BJ (cell line): ENCODE measurements at regions not wholly inside any gene's neighbourhood (a gene's known extent, or its start where the extent isn't known, plus 50 kb on each side); places are given as distances from the start of the nearest gene placed in this dataset.
"Not testable (repeated sequence)": the region's sequence is repeated elsewhere in the genome, so short reads cannot be mapped to it uniquely, and the experiment has no call there.

Experiments
- CTCF ChIA-PET: fragments of 350-600 bp; formaldehyde crosslinking; extraction: SDS; loops from one replicate; lab custom pipeline; 2021; ENCODE audit warnings: antibody characterized with exemption, inconsistent platforms; lab: Yijun Ruan, JAX
- POLR2A ChIA-PET: fragments of 300-600 bp; sonication (Branson Sonifier 250); formaldehyde crosslinking; extraction: SDS; loops from one replicate; lab custom pipeline; 2021; ENCODE audit warnings: antibody characterized with exemption; lab: Charles Lee
- DNase-seq: peaks from one replicate; pipeline ENCODE4 v3.0.0-alpha.2; 2011; ENCODE audit warnings: low read depth
- H3K27me3 ChIP-seq: 2 replicates; pipeline ENCODE4 v1.6.0; 2011; ENCODE audit warnings: low read length; ENCODE audit not compliant: control insufficient read depth, insufficient read depth
- H3K36me3 ChIP-seq: 2 replicates; pipeline ENCODE4 v1.5.1; 2011; ENCODE audit warnings: low read length; ENCODE audit not compliant: control insufficient read depth, insufficient read depth
- H3K4me3 ChIP-seq: 2 replicates; pipeline ENCODE4 v1.5.1; 2011; ENCODE audit warnings: low read depth, mild to moderate bottlenecking, control low read depth, low read length
- CTCF ChIP-seq: IDR thresholded peaks from 2 replicates; pipeline ENCODE4 v1.5.1; 2011; ENCODE audit warnings: low read depth, mild to moderate bottlenecking, control low read depth, inconsistent platforms, low read length, moderate library complexity; ENCODE audit not compliant: insufficient read depth

DNA sequence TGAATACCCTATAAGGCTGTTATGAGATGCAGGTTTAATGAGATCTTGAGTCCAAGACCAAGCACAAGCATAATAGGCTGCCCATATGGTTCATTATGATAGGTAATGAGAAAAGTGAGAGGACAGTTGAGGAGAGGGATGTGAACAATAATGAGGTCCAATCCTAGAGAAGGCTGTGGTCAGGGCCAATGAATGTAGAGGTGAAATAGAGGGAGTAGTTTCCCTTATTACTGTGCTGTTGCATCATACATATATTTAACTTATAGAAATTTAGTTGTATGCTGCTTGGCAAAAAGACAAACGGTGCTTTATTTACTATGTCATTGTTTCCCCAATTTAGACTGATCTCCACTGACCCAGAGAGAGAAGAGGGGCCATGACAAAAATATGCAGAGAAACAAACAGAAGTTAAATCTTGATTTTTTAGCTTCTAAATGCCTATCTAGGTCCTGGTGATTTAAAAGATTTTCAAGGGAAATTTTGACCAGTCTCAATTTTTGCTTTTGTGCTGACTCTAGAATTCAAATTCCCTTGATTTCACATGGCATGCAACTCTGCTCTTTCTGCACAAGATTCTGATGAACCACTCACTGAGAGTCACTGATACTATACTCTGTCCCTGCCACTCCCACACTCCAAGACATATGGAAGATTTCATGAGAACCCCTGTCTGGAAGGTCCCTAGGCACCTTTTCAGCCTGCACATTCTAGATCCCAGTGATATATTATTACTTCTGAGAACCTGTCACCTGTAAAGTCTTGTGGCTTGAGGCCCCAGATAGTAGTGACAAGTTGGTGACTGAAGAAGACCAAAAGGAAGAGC, 159.7 kb downstream of the VSIG4 start:
- ChIA-PET POLR2A (no interaction called here), CTCF (interaction anchor here (0.6 kb wide), 1 partner anchor 69 kb away, joined by 3 read pairs; no protein-coding TSS in a partner anchor)
- Histone ChIP-seq H3K36me3 (no peaks in the 10 kb centered on the region), H3K27me3 (no peaks in the 10 kb centered on the region), H3K4me3 (no peak overlapping the region)
- TF ChIP-seq CTCF, result no peak
- DNase-seq, result no peak

GRCh38 chrX:65878456-65878855, 161.4 kb downstream of the VSIG4 start:
- POLR2A ChIA-PET, result no interaction called here
- H3K27me3 ChIP-seq, result no peaks in the 10 kb centered on the region

GRCh38 chrX:65877953-65878352, 161.9 kb downstream of the VSIG4 start:
- no peak for TF ChIP-seq CTCF

More at GRCh38 chrX:65878456-65878855, 161.4 kb downstream of the VSIG4 start:
- DNase-seq, result no peak
- CTCF ChIA-PET, result no interaction called here
- H3K36me3 ChIP-seq, result no peaks in the 10 kb centered on the region
- no peak overlapping the region for H3K4me3 ChIP-seq
- TF ChIP-seq CTCF, result no peak

GRCh38 chrX:65875614-65876013, 164.3 kb downstream of the VSIG4 start:
- H3K27me3 ChIP-seq, H3K36me3 ChIP-seq, H3K4me3 ChIP-seq, CTCF ChIA-PET, DNase-seq, POLR2A ChIA-PET: not testable (repeated sequence)

More at GRCh38 chrX:65877953-65878352, 161.9 kb downstream of the VSIG4 start:
- Histone ChIP-seq H3K4me3 (no peak overlapping the region), H3K27me3 (no peaks in the 10 kb centered on the region), H3K36me3 (no peaks in the 10 kb centered on the region)
- DNase-seq, result no peak
- CTCF ChIA-PET, result no interaction called here
- POLR2A ChIA-PET, result no interaction called here

- Histone ChIP-seq H3K36me3 (no peaks in the 10 kb centered on the region), H3K4me3 (no peak overlapping the region), H3K27me3 (no peaks in the 10 kb centered on the region)
- ChIA-PET POLR2A (no interaction called here), CTCF (no interaction called here)
- no peak for DNase-seq
- TF ChIP-seq CTCF, result no peak
Measured at GRCh38 chrX:65874765-65875164, 165.1 kb downstream of the VSIG4 start.
